ENCODE measurements at regions not wholly inside any gene's neighbourhood (a gene's known extent, or its start where the extent isn't known, plus 50 kb on each side); places are given as distances from the start of the nearest gene placed in this dataset.

DNA sequence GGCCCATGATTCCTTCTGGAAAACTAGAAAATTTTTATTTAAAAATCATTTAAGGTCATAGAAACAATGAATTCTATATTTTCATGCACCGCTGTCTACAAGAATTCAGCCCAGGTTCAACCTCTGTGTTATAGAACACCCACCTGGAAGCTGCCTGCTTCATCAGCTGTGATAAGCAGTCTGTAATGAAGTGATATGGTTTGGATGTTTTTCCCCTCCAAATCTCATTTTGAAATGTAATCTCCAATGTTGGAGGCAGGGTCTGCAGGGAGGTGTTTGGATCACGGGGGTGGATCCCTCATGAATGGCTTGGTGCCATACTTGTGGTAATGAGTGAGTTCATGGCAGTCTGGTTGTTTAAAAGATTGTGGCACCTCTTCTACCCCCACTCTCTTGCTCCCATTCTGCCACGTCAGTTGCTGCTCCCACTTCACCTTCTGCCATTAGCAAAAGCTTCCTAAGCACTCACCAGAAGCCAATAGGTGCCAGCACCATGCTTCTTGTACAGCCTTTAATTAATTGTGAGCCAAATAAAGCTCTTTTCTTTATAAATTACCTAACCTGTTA lies 55.6 kb downstream of the MRPL32 start:
- Histone ChIP-seq H3K9me3 (ENCODE audit: control insufficient read depth, insufficient read depth, low read length) (no peaks in the 10 kb centered on the region; the same call in 1 of the 2 replicates), H3K9ac (ENCODE audit: low read depth, low read length) (no peak overlapping the region), H3K4me1 (ENCODE audit: insufficient read depth, low read length) (no peaks in the 10 kb centered on the region; the same call in 1 of the 2 replicates), H3K36me3 (ENCODE audit: insufficient read depth, low read length) (no peaks in the 10 kb centered on the region)

- H3K9me3 ChIP-seq (ENCODE audit: control insufficient read depth, insufficient read depth, low read length): no peaks in the 10 kb centered on the region
- H3K36me3 ChIP-seq (ENCODE audit: insufficient read depth, low read length): no peaks in the 10 kb centered on the region
- no peaks in the 10 kb centered on the region; the same call in 1 of the 2 replicates for H3K4me1 ChIP-seq (ENCODE audit: insufficient read depth, low read length)
- H3K9ac ChIP-seq (ENCODE audit: low read depth, low read length): no peak overlapping the region
These were observed 58.8 kb downstream of the MRPL32 start for GRCh38 chr7:42991024-42991423.

GRCh38 chr7:42991913-42992591 lies 59.9 kb downstream of the MRPL32 start:
- Histone ChIP-seq H3K9me3 (ENCODE audit: control insufficient read depth, insufficient read depth, low read length) (no peaks in the 10 kb centered on the region), H3K4me1 (ENCODE audit: insufficient read depth, low read length) (no peaks in the 10 kb centered on the region; the same call in 1 of the 2 replicates), H3K36me3 (ENCODE audit: insufficient read depth, low read length) (no peaks in the 10 kb centered on the region), H3K9ac (ENCODE audit: low read depth, low read length) (no peak overlapping the region)

GRCh38 chr7:42993038-42993437 lies 60.9 kb downstream of the MRPL32 start:
- Histone ChIP-seq H3K4me1 (ENCODE audit: insufficient read depth, low read length) (no peaks in the 10 kb centered on the region; the same call in 1 of the 2 replicates), H3K9ac (ENCODE audit: low read depth, low read length) (no peak overlapping the region), H3K9me3 (ENCODE audit: control insufficient read depth, insufficient read depth, low read length) (no peaks in the 10 kb centered on the region), H3K36me3 (ENCODE audit: insufficient read depth, low read length) (no peaks in the 10 kb centered on the region)

GRCh38 chr7:42994096-42994495 lies 61.9 kb downstream of the MRPL32 start:
- H3K4me1 ChIP-seq (ENCODE audit: insufficient read depth, low read length): no peaks in the 10 kb centered on the region
- H3K9me3 ChIP-seq (ENCODE audit: control insufficient read depth, insufficient read depth, low read length): no peaks in the 10 kb centered on the region
- no peaks in the 10 kb centered on the region for H3K36me3 ChIP-seq (ENCODE audit: insufficient read depth, low read length)
- no peak overlapping the region for H3K9ac ChIP-seq (ENCODE audit: low read depth, low read length)

DNA sequence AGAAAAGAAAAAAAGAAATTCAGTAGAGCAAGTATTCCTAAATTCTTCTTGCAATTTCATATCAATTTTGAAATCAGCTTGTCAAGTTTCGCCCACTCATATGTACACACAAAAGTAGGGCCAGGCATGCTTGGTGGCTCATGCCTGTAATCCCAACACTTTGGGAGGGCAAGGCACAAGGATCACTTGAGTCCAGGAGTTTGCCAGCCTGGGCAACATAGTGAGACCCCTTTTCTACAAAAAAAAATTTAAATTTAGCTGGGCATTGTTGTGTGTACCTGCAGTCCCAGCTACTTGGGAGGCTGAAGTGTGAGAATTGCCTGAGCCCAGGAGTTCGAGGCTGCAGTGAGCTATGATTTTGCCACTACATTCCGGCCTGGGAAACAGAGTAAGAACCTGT lies 65.4 kb downstream of the MRPL32 start:
- Histone ChIP-seq H3K9ac (ENCODE audit: low read depth, low read length) (no peak overlapping the region), H3K9me3 (ENCODE audit: control insufficient read depth, insufficient read depth, low read length) (no peaks in the 10 kb centered on the region), H3K36me3 (ENCODE audit: insufficient read depth, low read length) (no peaks in the 10 kb centered on the region), H3K4me1 (ENCODE audit: insufficient read depth, low read length) (no peaks in the 10 kb centered on the region)

- Histone ChIP-seq H3K9me3 (ENCODE audit: control insufficient read depth, insufficient read depth, low read length) (no peaks in the 10 kb centered on the region), H3K36me3 (ENCODE audit: insufficient read depth, low read length) (no peaks in the 10 kb centered on the region), H3K4me1 (ENCODE audit: insufficient read depth, low read length) (peaks cover 4% of the 10 kb centered on the region; the same call in 1 of the 2 replicates), H3K9ac (ENCODE audit: low read depth, low read length) (no peak overlapping the region)
These were observed 71.9 kb downstream of the MRPL32 start for GRCh38 chr7:43004082-43004481.

GRCh38 chr7:43006008-43006407 lies 73.8 kb downstream of the MRPL32 start:
- no peaks in the 10 kb centered on the region; the same call in 1 of the 2 replicates for H3K9me3 ChIP-seq (ENCODE audit: control insufficient read depth, insufficient read depth, low read length)
- no peak overlapping the region for H3K9ac ChIP-seq (ENCODE audit: low read depth, low read length)
- peaks cover 4% of the 10 kb centered on the region; the same call in 1 of the 2 replicates for H3K4me1 ChIP-seq (ENCODE audit: insufficient read depth, low read length)
- no peaks in the 10 kb centered on the region for H3K36me3 ChIP-seq (ENCODE audit: insufficient read depth, low read length)

- Histone ChIP-seq H3K4me1 (ENCODE audit: insufficient read depth, low read length) (peaks cover 4% of the 10 kb centered on the region; the same call in 1 of the 2 replicates), H3K9ac (ENCODE audit: low read depth, low read length) (no peak overlapping the region), H3K36me3 (ENCODE audit: insufficient read depth, low read length) (no peaks in the 10 kb centered on the region), H3K9me3 (ENCODE audit: control insufficient read depth, insufficient read depth, low read length) (no peaks in the 10 kb centered on the region; the same call in none of the 2 replicates)
These were observed 77.9 kb downstream of the MRPL32 start for GRCh38 chr7:43010061-43010460.

- no peak overlapping the region for H3K9ac ChIP-seq (ENCODE audit: low read depth, low read length)
- H3K4me1 ChIP-seq (ENCODE audit: insufficient read depth, low read length): no peaks in the 10 kb centered on the region
- H3K9me3 ChIP-seq (ENCODE audit: control insufficient read depth, insufficient read depth, low read length): no peaks in the 10 kb centered on the region; the same call in none of the 2 replicates
- no peaks in the 10 kb centered on the region for H3K36me3 ChIP-seq (ENCODE audit: insufficient read depth, low read length)
These were observed 79.7 kb downstream of the MRPL32 start for GRCh38 chr7:43011879-43012278.

DNA sequence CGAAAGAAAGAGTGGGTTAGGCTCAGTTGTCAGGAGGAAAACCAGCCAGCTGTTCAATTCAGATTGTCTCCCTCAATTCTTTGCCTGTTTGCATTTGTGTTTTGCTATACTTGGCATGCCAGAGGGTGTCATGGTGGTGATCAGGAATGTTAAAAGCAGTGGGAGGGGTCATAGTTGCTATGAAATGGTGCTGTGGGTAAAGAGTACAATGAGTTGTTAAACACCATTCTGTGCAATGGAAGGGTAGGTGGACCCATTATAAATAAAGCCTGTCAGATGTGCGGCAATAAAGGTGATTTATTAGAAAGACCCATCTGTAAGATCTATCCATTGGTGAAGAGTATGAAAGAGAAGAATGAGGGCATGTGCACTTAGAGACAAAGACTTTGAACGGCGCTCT lies 82.2 kb downstream of the MRPL32 start:
- no peaks in the 10 kb centered on the region; the same call in none of the 2 replicates for H3K9me3 ChIP-seq (ENCODE audit: control insufficient read depth, insufficient read depth, low read length)
- no peak overlapping the region for H3K9ac ChIP-seq (ENCODE audit: low read depth, low read length)
- no peaks in the 10 kb centered on the region for H3K4me1 ChIP-seq (ENCODE audit: insufficient read depth, low read length)
- H3K36me3 ChIP-seq (ENCODE audit: insufficient read depth, low read length): no peaks in the 10 kb centered on the region

DNA sequence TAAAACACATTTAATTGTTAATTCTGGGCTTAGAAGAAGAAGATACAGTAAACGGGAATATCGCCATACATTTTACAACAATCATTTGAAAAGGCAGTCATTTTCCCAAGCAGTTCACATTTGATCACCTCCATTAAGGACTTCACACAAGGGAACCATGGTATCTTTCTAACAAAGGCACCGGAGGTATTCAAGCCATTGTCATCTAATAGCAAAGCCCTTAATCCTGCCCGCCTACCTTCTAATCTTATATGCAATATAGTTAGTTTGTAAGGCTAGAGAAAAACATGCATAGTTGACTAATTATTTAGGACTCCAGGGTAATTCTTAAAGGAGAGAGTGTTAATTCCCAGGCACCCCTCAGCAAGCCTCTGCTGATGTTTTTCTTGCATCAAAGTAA lies 83.1 kb downstream of the MRPL32 start:
- Histone ChIP-seq H3K4me1 (ENCODE audit: insufficient read depth, low read length) (no peaks in the 10 kb centered on the region), H3K9me3 (ENCODE audit: control insufficient read depth, insufficient read depth, low read length) (no peaks in the 10 kb centered on the region; the same call in none of the 2 replicates), H3K36me3 (ENCODE audit: insufficient read depth, low read length) (no peaks in the 10 kb centered on the region), H3K9ac (ENCODE audit: low read depth, low read length) (no peak overlapping the region)

GRCh38 chr7:43018446-43018845 lies 86.3 kb downstream of the MRPL32 start:
- H3K36me3 ChIP-seq (ENCODE audit: insufficient read depth, low read length): no peaks in the 10 kb centered on the region
- 0 out of 2 replicates have a peak, but pooled peaks cover 3% of the 10 kb centered on the region for H3K4me1 ChIP-seq (ENCODE audit: insufficient read depth, low read length)
- H3K9me3 ChIP-seq (ENCODE audit: control insufficient read depth, insufficient read depth, low read length): no peaks in the 10 kb centered on the region
- no peak overlapping the region for H3K9ac ChIP-seq (ENCODE audit: low read depth, low read length)

DNA sequence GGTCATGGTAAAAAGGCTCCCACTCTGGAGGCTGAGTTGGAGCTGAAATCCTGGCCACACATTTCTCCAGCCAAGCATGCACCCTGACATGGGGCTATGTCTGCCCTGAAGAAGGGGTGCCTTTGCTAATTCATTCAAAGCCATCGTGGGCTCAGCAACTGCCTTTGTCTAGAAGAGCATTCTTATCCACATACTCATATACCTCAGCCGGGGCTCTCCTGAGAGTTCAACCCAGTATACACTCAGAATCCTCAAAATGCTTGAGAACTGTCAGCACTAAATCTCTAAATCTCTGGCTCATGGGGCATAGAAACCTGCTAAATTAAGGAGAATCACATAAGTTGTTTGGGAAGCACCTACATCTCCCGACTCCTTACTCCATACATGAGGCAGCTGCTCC lies 89.3 kb downstream of the MRPL32 start:
- H3K9ac ChIP-seq (ENCODE audit: low read depth, low read length): no peak overlapping the region
- H3K4me1 ChIP-seq (ENCODE audit: insufficient read depth, low read length): 0 out of 2 replicates have a peak, but pooled peaks cover 3% of the 10 kb centered on the region
- no peaks in the 10 kb centered on the region for H3K36me3 ChIP-seq (ENCODE audit: insufficient read depth, low read length)
- H3K9me3 ChIP-seq (ENCODE audit: control insufficient read depth, insufficient read depth, low read length): no peaks in the 10 kb centered on the region

DNA sequence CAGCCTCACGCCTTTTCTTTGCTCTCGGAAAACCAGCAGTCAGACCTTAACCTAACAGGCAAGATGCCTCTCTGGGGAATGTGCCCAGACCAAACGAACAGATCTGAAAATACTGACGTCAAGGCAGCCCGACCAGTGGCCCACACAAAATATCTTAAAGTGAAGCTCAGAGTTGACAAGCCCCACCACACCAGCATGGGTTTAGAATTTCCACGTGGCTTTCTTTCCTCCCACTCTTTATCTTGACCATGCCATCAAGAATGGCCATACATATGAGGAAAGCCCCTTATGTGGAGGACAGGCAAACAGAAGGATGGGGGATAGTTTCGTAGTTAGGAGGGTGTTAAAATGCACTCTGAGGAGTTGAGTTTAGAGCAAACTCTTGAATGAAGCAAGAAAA lies 89.8 kb downstream of the MRPL32 start:
- 0 out of 2 replicates have a peak, but pooled peaks cover 3% of the 10 kb centered on the region for H3K4me1 ChIP-seq (ENCODE audit: insufficient read depth, low read length)
- H3K9ac ChIP-seq (ENCODE audit: low read depth, low read length): no peak overlapping the region
- H3K36me3 ChIP-seq (ENCODE audit: insufficient read depth, low read length): no peaks in the 10 kb centered on the region
- no peaks in the 10 kb centered on the region for H3K9me3 ChIP-seq (ENCODE audit: control insufficient read depth, insufficient read depth, low read length)
